HCT116 (cell line): ENCODE measurements at regions not wholly inside any gene's neighbourhood (a gene's known extent, or its start where the extent isn't known, plus 50 kb on each side); places are given as distances from the start of the nearest gene placed in this dataset.

Experiments used
- CEBPB ChIP-seq: IDR thresholded peaks from 2 replicates; pipeline ENCODE4 v1.6.1; 2012; ENCODE audit warnings: low read depth
- CTCF ChIP-seq, 3 experiments: fragments of 200-600 bp in 1 of 3; sonication (generic) in 1 of 3; IDR thresholded peaks in 2 of 3; conservative IDR thresholded peaks in 1 of 3; 2 replicates each; pipeline ENCODE4 v1.5.1; 2012 to 2017; ENCODE audit warnings: low read depth in 2 of 3, low read length in 2 of 3, antibody characterized with exemption in 1 of 3, borderline replicate concordance in 1 of 3, control low read depth in 1 of 3, mild to moderate bottlenecking in 1 of 3, mixed read lengths in 1 of 3, mixed run types in 1 of 3, moderate library complexity in 1 of 3; ENCODE audit not compliant: insufficient read depth in 1 of 3
- POLR2A ChIP-seq: IDR thresholded peaks from 2 replicates; pipeline ENCODE4 v1.7.0; 2011; ENCODE audit warnings: borderline replicate concordance; ENCODE audit not compliant: insufficient read depth, insufficient read length; ENCODE audit errors: extremely low read depth
- TCF7L2 ChIP-seq: IDR thresholded peaks from 2 replicates; pipeline ENCODE4 v1.7.0; 2011; ENCODE audit warnings: borderline replicate concordance, inconsistent platforms; ENCODE audit not compliant: insufficient read depth, insufficient read length; ENCODE audit errors: extremely low read depth

- TF ChIP-seq CEBPB (no peak), CTCF (IDR thresholded peaks at IDR 0.05 in 2 of 3, conservative IDR thresholded peaks at IDR 0.05 in 1 of 3; ENCODE audit: borderline replicate concordance in 1 of 3, insufficient read depth in 1 of 3, low read depth in 2 of 3, low read length in 2 of 3) (no peak), POLR2A (no peak), TCF7L2 (no peak)
Measured at GRCh38 chr2:140002110-140002509, 1221.9 kb upstream of the NXPH2 start.
